ENCODE measurements at regions not wholly inside any gene's neighbourhood (a gene's known extent, or its start where the extent isn't known, plus 50 kb on each side); places are given as distances from the start of the nearest gene placed in this dataset.

GRCh38 chr16:50428742-50429141, 60.0 kb upstream of the BRD7 start:
- TF ChIP-seq, protein P1, sequence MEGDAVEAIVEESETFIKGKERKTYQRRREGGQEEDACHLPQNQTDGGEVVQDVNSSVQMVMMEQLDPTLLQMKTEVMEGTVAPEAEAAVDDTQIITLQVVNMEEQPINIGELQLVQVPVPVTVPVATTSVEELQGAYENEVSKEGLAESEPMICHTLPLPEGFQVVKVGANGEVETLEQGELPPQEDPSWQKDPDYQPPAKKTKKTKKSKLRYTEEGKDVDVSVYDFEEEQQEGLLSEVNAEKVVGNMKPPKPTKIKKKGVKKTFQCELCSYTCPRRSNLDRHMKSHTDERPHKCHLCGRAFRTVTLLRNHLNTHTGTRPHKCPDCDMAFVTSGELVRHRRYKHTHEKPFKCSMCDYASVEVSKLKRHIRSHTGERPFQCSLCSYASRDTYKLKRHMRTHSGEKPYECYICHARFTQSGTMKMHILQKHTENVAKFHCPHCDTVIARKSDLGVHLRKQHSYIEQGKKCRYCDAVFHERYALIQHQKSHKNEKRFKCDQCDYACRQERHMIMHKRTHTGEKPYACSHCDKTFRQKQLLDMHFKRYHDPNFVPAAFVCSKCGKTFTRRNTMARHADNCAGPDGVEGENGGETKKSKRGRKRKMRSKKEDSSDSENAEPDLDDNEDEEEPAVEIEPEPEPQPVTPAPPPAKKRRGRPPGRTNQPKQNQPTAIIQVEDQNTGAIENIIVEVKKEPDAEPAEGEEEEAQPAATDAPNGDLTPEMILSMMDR (IDR thresholded peaks at IDR 0.05; ENCODE audit: insufficient read depth, low read length, poor library complexity, severe bottlenecking), result no peak
- Histone ChIP-seq H3K36me3 (ENCODE audit: control insufficient read depth, insufficient read depth, low read length) (no peaks in the 10 kb centered on the region), H3K27me3 (ENCODE audit: control insufficient read depth, insufficient read depth, low read length) (no peaks in the 10 kb centered on the region), H3K4me3 (ENCODE audit: low read depth, low read length) (no peak overlapping the region)
- no peak for DNase-seq (ENCODE audit: low read depth)

DNA sequence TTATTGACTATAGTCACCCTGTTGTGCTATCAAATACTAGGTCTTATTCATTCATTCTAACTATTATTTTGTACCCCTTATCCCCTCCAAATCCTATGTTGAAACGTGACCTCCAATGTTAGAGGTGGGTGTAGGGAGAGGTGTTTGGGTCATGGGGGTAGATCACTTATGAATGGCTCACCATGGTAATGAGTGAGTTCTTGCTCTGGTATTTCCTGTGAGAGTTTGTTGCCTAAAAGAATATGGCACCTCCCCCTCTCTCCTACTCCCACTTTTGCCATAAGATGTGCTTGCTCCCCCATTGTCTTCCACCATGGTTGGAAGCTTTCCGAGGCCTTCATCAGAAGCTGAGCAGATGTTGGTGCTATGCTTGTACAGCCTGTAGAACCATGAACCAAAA, 59.3 kb upstream of the BRD7 start:
- Histone ChIP-seq H3K36me3 (ENCODE audit: control insufficient read depth, insufficient read depth, low read length) (no peaks in the 10 kb centered on the region), H3K4me3 (ENCODE audit: low read depth, low read length) (no peak overlapping the region), H3K27me3 (ENCODE audit: control insufficient read depth, insufficient read depth, low read length) (no peaks in the 10 kb centered on the region)
- TF ChIP-seq, protein P1 (IDR thresholded peaks at IDR 0.05; ENCODE audit: insufficient read depth, low read length, poor library complexity, severe bottlenecking), result no peak
- DNase-seq (ENCODE audit: low read depth), result no peak

DNA sequence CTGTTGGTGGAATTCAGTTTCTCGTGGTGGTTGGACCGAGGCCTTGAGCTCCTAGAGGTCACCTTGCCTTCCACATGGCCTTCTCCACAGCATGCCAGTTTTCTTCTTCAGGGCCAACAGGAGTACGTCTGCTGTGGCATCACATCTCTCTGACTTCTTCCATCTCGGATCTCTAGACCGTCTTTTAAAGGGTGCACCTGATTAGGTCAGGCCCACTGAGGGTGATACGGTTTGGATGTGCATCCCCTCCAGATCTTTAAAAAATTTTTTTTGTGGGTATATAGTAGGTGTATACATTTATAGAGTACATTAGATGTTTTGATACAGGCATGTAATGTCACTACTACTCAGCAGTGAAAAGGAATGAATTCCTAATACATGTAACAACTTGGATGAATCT, 58.3 kb upstream of the BRD7 start:
- no peaks in the 10 kb centered on the region for H3K27me3 ChIP-seq (ENCODE audit: control insufficient read depth, insufficient read depth, low read length)
- TF ChIP-seq, protein P1 (IDR thresholded peaks at IDR 0.05; ENCODE audit: insufficient read depth, low read length, poor library complexity, severe bottlenecking), result no peak
- no peak overlapping the region for H3K4me3 ChIP-seq (ENCODE audit: low read depth, low read length)
- no peak for DNase-seq (ENCODE audit: low read depth)
- H3K36me3 ChIP-seq (ENCODE audit: control insufficient read depth, insufficient read depth, low read length), result no peaks in the 10 kb centered on the region

DNA sequence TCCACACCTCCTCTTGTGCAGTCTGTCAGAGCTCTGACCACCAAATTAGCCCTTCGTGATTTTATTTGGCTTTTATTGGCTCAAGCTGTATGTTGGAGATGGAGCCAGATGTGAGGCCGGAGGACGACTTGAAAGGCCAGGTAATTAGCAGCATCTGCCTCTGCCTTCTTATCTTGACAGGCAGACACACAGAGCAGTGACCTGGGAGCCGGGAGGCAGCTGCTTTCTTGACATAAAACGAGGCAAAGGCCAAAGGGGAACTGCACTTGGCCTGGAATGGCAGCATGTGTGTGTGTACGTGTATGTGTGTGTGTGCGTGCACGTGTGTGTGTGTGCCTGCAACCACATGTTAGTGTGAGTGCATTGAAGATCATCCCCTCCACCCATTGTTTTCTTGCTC, 56.9 kb upstream of the BRD7 start:
- no peaks in the 10 kb centered on the region for H3K36me3 ChIP-seq (ENCODE audit: control insufficient read depth, insufficient read depth, low read length)
- no peak for DNase-seq (ENCODE audit: low read depth)
- no peak overlapping the region for H3K4me3 ChIP-seq (ENCODE audit: low read depth, low read length)
- H3K27me3 ChIP-seq (ENCODE audit: control insufficient read depth, insufficient read depth, low read length), result no peaks in the 10 kb centered on the region
- TF ChIP-seq, protein P1 (IDR thresholded peaks at IDR 0.05; ENCODE audit: insufficient read depth, low read length, poor library complexity, severe bottlenecking), result no peak

GRCh38 chr16:50425044-50425443, 56.3 kb upstream of the BRD7 start:
- DNase-seq (ENCODE audit: low read depth), result no peak
- no peaks in the 10 kb centered on the region for H3K36me3 ChIP-seq (ENCODE audit: control insufficient read depth, insufficient read depth, low read length)
- H3K27me3 ChIP-seq (ENCODE audit: control insufficient read depth, insufficient read depth, low read length), result no peaks in the 10 kb centered on the region
- H3K4me3 ChIP-seq (ENCODE audit: low read depth, low read length), result no peak overlapping the region
- TF ChIP-seq, protein P1 (IDR thresholded peaks at IDR 0.05; ENCODE audit: insufficient read depth, low read length, poor library complexity, severe bottlenecking), result no peak

GRCh38 chr16:50422926-50423325, 54.1 kb upstream of the BRD7 start:
- no peak for DNase-seq (ENCODE audit: low read depth)
- Histone ChIP-seq H3K36me3 (ENCODE audit: control insufficient read depth, insufficient read depth, low read length) (no peaks in the 10 kb centered on the region), H3K27me3 (ENCODE audit: control insufficient read depth, insufficient read depth, low read length) (no peaks in the 10 kb centered on the region), H3K4me3 (ENCODE audit: low read depth, low read length) (no peak overlapping the region)
- TF ChIP-seq, protein P1 (IDR thresholded peaks at IDR 0.05; ENCODE audit: insufficient read depth, low read length, poor library complexity, severe bottlenecking), result no peak

All from kidney epithelial cell (primary cell).